ENCODE measurements at regions not wholly inside any gene's neighbourhood (a gene's known extent, or its start where the extent isn't known, plus 50 kb on each side); places are given as distances from the start of the nearest gene placed in this dataset.

DNA sequence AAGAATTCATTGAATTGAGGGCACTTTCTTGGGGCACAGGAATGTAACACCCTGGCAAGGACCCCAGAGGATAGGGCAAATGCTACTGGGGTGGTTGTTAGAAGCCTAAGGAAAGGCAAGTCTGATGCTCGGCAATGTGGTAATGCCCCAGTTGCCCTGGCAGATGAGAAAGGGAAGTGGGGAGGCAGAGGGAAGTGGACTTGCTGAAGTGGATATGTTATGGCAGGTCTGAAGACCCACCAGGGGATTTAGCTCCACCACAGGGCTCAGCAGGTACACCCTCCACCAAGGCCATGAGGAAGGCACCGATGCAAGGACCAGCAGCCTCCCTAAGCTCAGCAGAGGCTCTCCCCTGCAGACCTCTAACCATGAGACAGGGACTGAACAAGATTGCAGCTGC is 184.8 kb downstream of the IRX5 start:
- no TSS peak for BruUV-seq (replicated peaks)
- intact Hi-C loops (cut with micrococcal nuclease; ENCODE audit: unreplicated experiment): no loop called here
- Mint-ChIP-seq H3K36me3 (ENCODE audit: insufficient read depth, unreplicated experiment) (no peaks in the 10 kb centered on the region), H3K27ac (ENCODE audit: unreplicated experiment) (no peak overlapping the region), H3K27me3 (ENCODE audit: unreplicated experiment) (peaks cover 55% of the 10 kb centered on the region), H3K4me3 (ENCODE audit: low read depth, unreplicated experiment) (no peak overlapping the region), H3K4me1 (ENCODE audit: low read depth, unreplicated experiment) (no peaks in the 10 kb centered on the region), H3K9me3 (ENCODE audit: low read depth, unreplicated experiment) (peaks cover 2% of the 10 kb centered on the region)
- CTCF ChIA-PET: no interaction called here
- DNase-seq: no peak
- TF ChIP-seq, protein P1, sequence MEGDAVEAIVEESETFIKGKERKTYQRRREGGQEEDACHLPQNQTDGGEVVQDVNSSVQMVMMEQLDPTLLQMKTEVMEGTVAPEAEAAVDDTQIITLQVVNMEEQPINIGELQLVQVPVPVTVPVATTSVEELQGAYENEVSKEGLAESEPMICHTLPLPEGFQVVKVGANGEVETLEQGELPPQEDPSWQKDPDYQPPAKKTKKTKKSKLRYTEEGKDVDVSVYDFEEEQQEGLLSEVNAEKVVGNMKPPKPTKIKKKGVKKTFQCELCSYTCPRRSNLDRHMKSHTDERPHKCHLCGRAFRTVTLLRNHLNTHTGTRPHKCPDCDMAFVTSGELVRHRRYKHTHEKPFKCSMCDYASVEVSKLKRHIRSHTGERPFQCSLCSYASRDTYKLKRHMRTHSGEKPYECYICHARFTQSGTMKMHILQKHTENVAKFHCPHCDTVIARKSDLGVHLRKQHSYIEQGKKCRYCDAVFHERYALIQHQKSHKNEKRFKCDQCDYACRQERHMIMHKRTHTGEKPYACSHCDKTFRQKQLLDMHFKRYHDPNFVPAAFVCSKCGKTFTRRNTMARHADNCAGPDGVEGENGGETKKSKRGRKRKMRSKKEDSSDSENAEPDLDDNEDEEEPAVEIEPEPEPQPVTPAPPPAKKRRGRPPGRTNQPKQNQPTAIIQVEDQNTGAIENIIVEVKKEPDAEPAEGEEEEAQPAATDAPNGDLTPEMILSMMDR (IDR thresholded peaks at IDR 0.05; ENCODE audit: unreplicated experiment): no peak

DNA sequence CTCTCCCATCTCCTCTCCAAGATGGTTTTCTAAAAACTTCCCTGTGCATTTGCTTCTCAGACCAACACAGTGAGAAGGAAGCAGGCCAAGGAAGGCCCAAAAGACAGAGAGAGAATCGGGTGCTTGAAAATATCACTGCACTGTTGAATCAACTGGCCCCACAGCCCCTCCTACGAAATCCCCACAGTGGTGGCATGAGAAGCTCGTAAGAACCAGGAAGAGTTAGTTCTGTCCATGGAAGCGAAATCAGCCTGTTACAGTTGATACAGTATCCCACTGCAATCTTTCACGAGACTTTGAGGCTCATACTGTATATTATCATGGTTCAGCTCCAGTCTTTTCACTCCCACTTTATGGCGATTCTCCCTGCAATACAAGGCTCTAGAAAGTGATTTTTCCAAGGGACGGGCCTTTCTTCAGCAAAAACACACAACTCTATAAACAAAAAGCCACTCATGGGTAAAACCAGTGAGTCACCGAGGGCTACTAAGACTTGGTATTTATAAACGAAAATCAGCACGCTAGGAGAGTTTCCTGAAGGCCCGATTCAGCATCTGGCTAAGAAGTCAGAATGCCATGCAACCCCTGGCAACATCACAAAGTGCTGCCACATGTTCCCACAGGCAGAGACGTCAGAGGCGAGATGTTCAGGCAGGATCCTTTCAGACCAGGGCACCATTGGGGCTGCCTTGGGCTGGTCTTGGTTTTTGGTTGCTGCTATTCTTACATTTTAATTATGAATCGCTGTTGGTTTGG is 185.7 kb downstream of the IRX5 start:
- DNase-seq: no peak
- Mint-ChIP-seq H3K27me3 (ENCODE audit: unreplicated experiment) (peaks cover 55% of the 10 kb centered on the region), H3K4me3 (ENCODE audit: low read depth, unreplicated experiment) (no peak overlapping the region), H3K27ac (ENCODE audit: unreplicated experiment) (no peak overlapping the region), H3K36me3 (ENCODE audit: insufficient read depth, unreplicated experiment) (no peaks in the 10 kb centered on the region), H3K4me1 (ENCODE audit: low read depth, unreplicated experiment) (no peaks in the 10 kb centered on the region), H3K9me3 (ENCODE audit: low read depth, unreplicated experiment) (peaks cover 2% of the 10 kb centered on the region)
- CTCF ChIA-PET: interaction anchor here (0.6 kb wide), 1 partner anchor 34 kb away, joined by 3 read pairs; no protein-coding TSS in a partner anchor
- intact Hi-C loops (cut with micrococcal nuclease; ENCODE audit: unreplicated experiment): no loop called here
- TF ChIP-seq, protein P1 (IDR thresholded peaks at IDR 0.05; ENCODE audit: unreplicated experiment): no peak
- no TSS peak for BruUV-seq (replicated peaks)

DNA sequence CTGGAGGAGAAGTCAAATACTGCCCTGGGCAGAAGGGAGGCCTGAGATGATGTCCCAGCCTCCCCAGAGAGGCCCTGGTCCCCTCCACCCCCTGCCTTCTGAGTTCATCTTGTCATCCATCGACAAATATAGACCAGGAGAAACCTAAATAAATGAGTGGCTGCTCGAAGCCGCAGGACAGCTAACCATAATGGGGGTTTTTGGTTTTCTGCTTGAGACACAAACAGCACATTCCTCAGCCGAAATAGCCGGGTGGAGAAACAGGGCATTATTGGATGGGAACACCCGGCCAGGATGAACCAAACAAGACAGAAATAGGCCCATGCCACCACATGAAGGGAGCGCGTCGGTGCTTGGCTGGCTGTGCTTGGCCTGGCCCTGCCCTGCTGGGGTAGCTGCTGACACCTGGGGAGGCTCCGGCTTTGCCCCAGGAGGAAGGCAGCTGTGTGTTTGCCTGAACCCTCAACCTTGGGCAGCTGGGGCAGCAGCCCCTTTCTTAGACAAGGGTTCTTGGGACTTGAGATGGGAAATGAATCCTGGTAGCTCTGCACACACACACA is 188.1 kb downstream of the IRX5 start:
- H3K27ac Mint-ChIP-seq (ENCODE audit: unreplicated experiment): no peak overlapping the region
- CTCF ChIA-PET: no interaction called here
- no peaks in the 10 kb centered on the region for H3K36me3 Mint-ChIP-seq (ENCODE audit: insufficient read depth, unreplicated experiment)

DNA sequence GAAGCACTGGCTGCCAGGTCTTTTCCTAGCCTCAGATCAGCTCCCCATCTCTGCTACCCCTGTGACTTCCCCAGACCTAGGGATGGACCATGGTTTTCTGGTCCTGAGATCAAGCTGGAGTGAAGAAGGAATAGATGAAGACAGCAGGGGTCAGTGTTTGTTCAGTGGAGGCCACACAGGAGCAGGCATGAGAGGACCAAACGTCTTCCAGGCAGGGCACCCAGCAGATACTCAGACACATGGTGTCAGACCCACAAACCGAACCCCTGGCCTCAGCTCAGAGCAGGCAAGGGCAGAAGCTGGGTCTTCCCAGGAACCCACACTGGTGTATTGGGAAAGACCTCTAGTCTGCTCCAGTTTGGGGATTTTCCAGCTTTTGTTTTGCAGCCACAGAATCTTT is 189.7 kb downstream of the IRX5 start:
- CTCF ChIA-PET: no interaction called here
- Mint-ChIP-seq H3K36me3 (ENCODE audit: insufficient read depth, unreplicated experiment) (no peaks in the 10 kb centered on the region), H3K4me3 (ENCODE audit: low read depth, unreplicated experiment) (no peak overlapping the region), H3K9me3 (ENCODE audit: low read depth, unreplicated experiment) (peaks cover 2% of the 10 kb centered on the region), H3K27ac (ENCODE audit: unreplicated experiment) (no peak overlapping the region), H3K4me1 (ENCODE audit: low read depth, unreplicated experiment) (no peaks in the 10 kb centered on the region), H3K27me3 (ENCODE audit: unreplicated experiment) (peaks cover 40% of the 10 kb centered on the region)
- TF ChIP-seq, protein P1 (IDR thresholded peaks at IDR 0.05; ENCODE audit: unreplicated experiment): no peak
- BruUV-seq (replicated peaks): no TSS peak
- intact Hi-C loops (cut with micrococcal nuclease; ENCODE audit: unreplicated experiment): no loop called here
- no peak for DNase-seq

More for the DNA sequence above, 188.1 kb downstream of the IRX5 start:
- Mint-ChIP-seq H3K27me3 (ENCODE audit: unreplicated experiment) (peaks cover 55% of the 10 kb centered on the region), H3K9me3 (ENCODE audit: low read depth, unreplicated experiment) (peaks cover 2% of the 10 kb centered on the region), H3K4me1 (ENCODE audit: low read depth, unreplicated experiment) (no peaks in the 10 kb centered on the region), H3K4me3 (ENCODE audit: low read depth, unreplicated experiment) (no peak overlapping the region)
- DNase-seq: no peak
- intact Hi-C loops (cut with micrococcal nuclease; ENCODE audit: unreplicated experiment): no loop called here
- TF ChIP-seq, protein P1 (IDR thresholded peaks at IDR 0.05; ENCODE audit: unreplicated experiment): no peak
- BruUV-seq (replicated peaks): no TSS peak
